SK-N-DZ (cell line): ENCODE measurements at regions not wholly inside any gene's neighbourhood (a gene's known extent, or its start where the extent isn't known, plus 50 kb on each side); places are given as distances from the start of the nearest gene placed in this dataset.

Experiments used
- DNase-seq: peaks from one replicate; pipeline ENCODE4 v3.0.0-alpha.2; 2015; ENCODE audit warnings: low spot score

- no peak for DNase-seq
Measured at GRCh38 chr2:177010861-177011260, 201.7 kb upstream of the HNRNPA3 start.

GRCh38 chr2:177014946-177015345 lies 197.6 kb upstream of the HNRNPA3 start:
- DNase-seq, result no peak

GRCh38 chr2:177015356-177015923 lies 197.2 kb upstream of the HNRNPA3 start:
- no peak for DNase-seq

GRCh38 chr2:177020524-177021119 lies 192.0 kb upstream of the HNRNPA3 start:
- DNase-seq, result no peak

- no peak for DNase-seq
Measured at GRCh38 chr2:177021706-177022343, 190.8 kb upstream of the HNRNPA3 start.

GRCh38 chr2:177024765-177025164 lies 187.8 kb upstream of the HNRNPA3 start:
- DNase-seq, result no peak

GRCh38 chr2:177026253-177026652 lies 186.3 kb upstream of the HNRNPA3 start:
- DNase-seq, result no peak

- DNase-seq, result no peak
Measured at GRCh38 chr2:177026956-177027355, 185.6 kb upstream of the HNRNPA3 start.

- DNase-seq, result no peak
Measured at GRCh38 chr2:177028296-177028695, 184.3 kb upstream of the HNRNPA3 start.

- no peak for DNase-seq
Measured at GRCh38 chr2:177029075-177029474, 183.5 kb upstream of the HNRNPA3 start.

- DNase-seq, result no peak
Measured at GRCh38 chr2:177029501-177029900, 183.1 kb upstream of the HNRNPA3 start.

- DNase-seq, result no peak
Measured at GRCh38 chr2:177029901-177030300, 182.7 kb upstream of the HNRNPA3 start.

GRCh38 chr2:177030451-177031105 lies 182.0 kb upstream of the HNRNPA3 start:
- peak; percentile 78 for DNase-seq

GRCh38 chr2:177031438-177032180 lies 181.0 kb upstream of the HNRNPA3 start:
- peak; percentile 70 for DNase-seq

- no peak for DNase-seq
Measured at GRCh38 chr2:177036747-177037146, 175.8 kb upstream of the HNRNPA3 start.

- DNase-seq, result no peak
Measured at GRCh38 chr2:177037569-177037968, 175.0 kb upstream of the HNRNPA3 start.

GRCh38 chr2:177038787-177039484 lies 173.7 kb upstream of the HNRNPA3 start:
- DNase-seq, result peak; percentile 92

- no peak for DNase-seq
Measured at GRCh38 chr2:177042311-177042710, 170.3 kb upstream of the HNRNPA3 start.

- no peak for DNase-seq
Measured at GRCh38 chr2:177044671-177045070, 167.9 kb upstream of the HNRNPA3 start.

GRCh38 chr2:177048981-177049380 lies 163.6 kb upstream of the HNRNPA3 start:
- no peak for DNase-seq

GRCh38 chr2:177051278-177051677 lies 161.3 kb upstream of the HNRNPA3 start:
- peak; percentile 72 for DNase-seq
